MM.1S (cell line): ENCODE measurements at regions not wholly inside any gene's neighbourhood (a gene's known extent, or its start where the extent isn't known, plus 50 kb on each side); places are given as distances from the start of the nearest gene placed in this dataset.

Experiments
- DNase-seq: peaks from one replicate; pipeline ENCODE4 v3.0.0-alpha.2; 2015
- H2AFZ ChIP-seq: fragments of 300-600 bp; sonication (generic); 2 replicates; pipeline ENCODE4 v1.6.0; 2016; ENCODE audit warnings: antibody characterized with exemption, low read length
- H3F3A ChIP-seq: fragments of 300-600 bp; sonication (generic); 2 replicates; pipeline ENCODE4 v1.6.1; 2016; ENCODE audit warnings: mild to moderate bottlenecking, antibody characterized with exemption, low read length, moderate library complexity, mixed read lengths; ENCODE audit not compliant: insufficient read depth
- H3K27ac ChIP-seq: fragments of 300-600 bp; sonication (generic); 2 replicates; pipeline ENCODE4 v1.5.1; 2016; ENCODE audit warnings: mild to moderate bottlenecking, low read length
- H3K27me3 ChIP-seq: fragments of 300-600 bp; sonication (generic); replicated peaks from 2 replicates; pipeline ENCODE4 v1.6.0; 2016; ENCODE audit warnings: low read length; ENCODE audit not compliant: insufficient read depth
- H3K36me3 ChIP-seq: fragments of 300-600 bp; sonication (generic); replicated peaks from 2 replicates; pipeline ENCODE4 v1.6.1; 2016; ENCODE audit warnings: mild to moderate bottlenecking, low read length, mixed read lengths; ENCODE audit not compliant: insufficient read depth
- H3K4me1 ChIP-seq: fragments of 300-600 bp; sonication (generic); 2 replicates; pipeline ENCODE4 v1.6.1; 2016; ENCODE audit warnings: low read length, mixed read lengths
- H3K4me2 ChIP-seq: fragments of 300-600 bp; sonication (generic); 2 replicates; pipeline ENCODE4 v1.6.0; 2016; ENCODE audit warnings: low read depth, low read length
- H3K4me3 ChIP-seq: fragments of 300-600 bp; sonication (generic); 2 replicates; pipeline ENCODE4 v1.5.1; 2016; ENCODE audit warnings: low read length, mixed read lengths
- H3K79me2 ChIP-seq: fragments of 300-600 bp; sonication (generic); 2 replicates; pipeline ENCODE4 v1.6.1; 2016; ENCODE audit warnings: mixed run types, low read length, mixed read lengths
- H3K9ac ChIP-seq: fragments of 300-600 bp; sonication (generic); 2 replicates; pipeline ENCODE4 v1.6.1; 2016; ENCODE audit warnings: low read length, mixed read lengths
- H3K9me2 ChIP-seq: fragments of 300-600 bp; sonication (generic); replicated peaks from 2 replicates; pipeline ENCODE4 v1.6.1; 2016; ENCODE audit warnings: mild to moderate bottlenecking, low read length, mixed read lengths; ENCODE audit not compliant: insufficient read depth
- H3K9me3 ChIP-seq: fragments of 300-600 bp; sonication (generic); replicated peaks from 2 replicates; pipeline ENCODE4 v1.6.1; 2016; ENCODE audit warnings: mild to moderate bottlenecking, low read length, mixed read lengths; ENCODE audit not compliant: insufficient read depth
- H4K20me1 ChIP-seq: fragments of 300-600 bp; sonication (generic); 2 replicates; pipeline ENCODE4 v1.6.1; 2016; ENCODE audit warnings: mild to moderate bottlenecking, low read length, moderate library complexity, mixed read lengths; ENCODE audit not compliant: insufficient read depth
- CTCF ChIP-seq: fragments of 300-600 bp; sonication (generic); IDR thresholded peaks from 2 replicates; pipeline ENCODE4 v1.5.1; 2016; ENCODE audit warnings: antibody characterized with exemption, low read length, mixed read lengths
- EZH2 ChIP-seq: fragments of 300-600 bp; sonication (generic); optimal IDR thresholded peaks from 2 replicates; pipeline ENCODE3; 2017; ENCODE audit warnings: low read depth, mild to moderate bottlenecking, antibody characterized with exemption, low read length, mixed read lengths
- EZH2phosphoT487 ChIP-seq: fragments of 300-600 bp; sonication (generic); IDR thresholded peaks from 2 replicates; pipeline ENCODE4 v1.6.1; 2018; ENCODE audit warnings: antibody characterized with exemption, low read length

- Histone ChIP-seq H3K4me1 (no peaks in the 10 kb centered on the region), H3K36me3 (no peaks in the 10 kb centered on the region), H3K4me3 (no peak overlapping the region), H2AFZ (no peak overlapping the region), H3K27me3 (no peaks in the 10 kb centered on the region), H3K79me2 (no peaks in the 10 kb centered on the region), H3K9ac (no peak overlapping the region), H3K27ac (no peak overlapping the region), H4K20me1 (no peaks in the 10 kb centered on the region), H3K9me3 (no peaks in the 10 kb centered on the region), H3K9me2 (no peaks in the 10 kb centered on the region), H3F3A (no peaks in the 10 kb centered on the region), H3K4me2 (no peak overlapping the region)
- TF ChIP-seq EZH2phosphoT487 = no peak
- TF ChIP-seq CTCF = no peak
- TF ChIP-seq EZH2 = no peak
- DNase-seq = no peak
Measured at GRCh38 chr2:220842901-220843665, 729.0 kb downstream of the EPHA4 start.

GRCh38 chr2:220845766-220846273 is 726.3 kb downstream of the EPHA4 start:
- DNase-seq = no peak

GRCh38 chr2:220847006-220847405 is 725.1 kb downstream of the EPHA4 start:
- TF ChIP-seq EZH2phosphoT487 = no peak
- no peak for TF ChIP-seq CTCF
- no peak for TF ChIP-seq EZH2
- Histone ChIP-seq H3K9ac (no peak overlapping the region), H3F3A (no peaks in the 10 kb centered on the region), H3K4me3 (no peak overlapping the region), H3K9me3 (no peaks in the 10 kb centered on the region), H2AFZ (no peak overlapping the region), H3K9me2 (no peaks in the 10 kb centered on the region), H3K4me2 (no peak overlapping the region), H3K27me3 (no peaks in the 10 kb centered on the region), H3K4me1 (no peaks in the 10 kb centered on the region), H3K27ac (no peak overlapping the region), H3K79me2 (no peaks in the 10 kb centered on the region), H3K36me3 (no peaks in the 10 kb centered on the region), H4K20me1 (no peaks in the 10 kb centered on the region)
- no peak for DNase-seq

More at GRCh38 chr2:220845766-220846273, 726.3 kb downstream of the EPHA4 start:
- no peak overlapping the region for H3K4me2 ChIP-seq
- no peaks in the 10 kb centered on the region for H3K36me3 ChIP-seq
- TF ChIP-seq EZH2phosphoT487 (no peak), CTCF (no peak), EZH2 (no peak)
- no peak overlapping the region for H3K9ac ChIP-seq
- H3K4me1 ChIP-seq = no peaks in the 10 kb centered on the region
- no peak overlapping the region for H3K27ac ChIP-seq
- no peak overlapping the region for H3K4me3 ChIP-seq
- H3K79me2 ChIP-seq = no peaks in the 10 kb centered on the region
- H3K9me3 ChIP-seq = no peaks in the 10 kb centered on the region
- no peak overlapping the region for H2AFZ ChIP-seq
- H3K9me2 ChIP-seq = no peaks in the 10 kb centered on the region
- H3K27me3 ChIP-seq = no peaks in the 10 kb centered on the region
- no peaks in the 10 kb centered on the region for H4K20me1 ChIP-seq
- H3F3A ChIP-seq = no peaks in the 10 kb centered on the region
